Trophoblast cell (in vitro differentiated cells and primary cell): ENCODE measurements at regions not wholly inside any gene's neighbourhood (a gene's known extent, or its start where the extent isn't known, plus 50 kb on each side); places are given as distances from the start of the nearest gene placed in this dataset.

ENCODE experiments used
- DNase-seq, 2 donors: peaks; one replicate each; pipeline ENCODE4 v3.0.0-alpha.2; 2016
- H2AFZ ChIP-seq: 2 replicates; pipeline ENCODE4 v1.6.1; 2013; ENCODE audit warnings: low read length, moderate library complexity, mild to moderate bottlenecking; ENCODE audit not compliant: insufficient read depth, poor library complexity
- H2AK5ac ChIP-seq: 2 replicates; pipeline ENCODE4 v1.6.1; 2013; ENCODE audit warnings: mild to moderate bottlenecking, low read length
- H2BK120ac ChIP-seq: 2 replicates; pipeline ENCODE4 v1.6.1; 2013; ENCODE audit warnings: low read length, mild to moderate bottlenecking, moderate library complexity; ENCODE audit not compliant: insufficient read depth, poor library complexity
- H2BK12ac ChIP-seq: 2 replicates; pipeline ENCODE4 v1.6.1; 2013; ENCODE audit warnings: mild to moderate bottlenecking, low read length, moderate library complexity
- H2BK5ac ChIP-seq: 2 replicates; pipeline ENCODE4 v1.6.1; 2013; ENCODE audit warnings: low read length, low read depth, moderate library complexity, mild to moderate bottlenecking; ENCODE audit not compliant: poor library complexity
- H3K14ac ChIP-seq: 2 replicates; pipeline ENCODE4 v1.6.1; 2013; ENCODE audit warnings: mild to moderate bottlenecking, low read length
- H3K18ac ChIP-seq: 2 replicates; pipeline ENCODE4 v1.6.1; 2013; ENCODE audit warnings: mild to moderate bottlenecking, low read length
- H3K23ac ChIP-seq: 2 replicates; pipeline ENCODE4 v1.6.1; 2013; ENCODE audit warnings: low read length
- H3K27ac ChIP-seq: 2 replicates; pipeline ENCODE4 v1.5.1; 2013; ENCODE audit warnings: low read depth, mild to moderate bottlenecking, inconsistent platforms, low read length, moderate library complexity
- H3K27me3 ChIP-seq: 2 replicates; pipeline ENCODE4 v1.6.1; 2013; ENCODE audit warnings: inconsistent platforms, mild to moderate bottlenecking, low read length, moderate library complexity; ENCODE audit not compliant: insufficient read depth
- H3K36me3 ChIP-seq, 2 experiments: 1 replicate in 1 of 2; 2 replicates in 1 of 2; pipeline ENCODE4 v1.6.1; 2013; ENCODE audit warnings: low read length in 2 of 2, mild to moderate bottlenecking in 2 of 2, moderate library complexity in 1 of 2; ENCODE audit not compliant: insufficient read depth in 2 of 2, control insufficient read depth in 1 of 2
- H3K4ac ChIP-seq: 2 replicates; pipeline ENCODE4 v1.6.1; 2013; ENCODE audit warnings: low read depth, mild to moderate bottlenecking, low read length, moderate library complexity
- H3K4me1 ChIP-seq, 2 experiments: 1 replicate in 1 of 2; 2 replicates in 1 of 2; pipeline ENCODE4 v1.6.1; 2013; ENCODE audit warnings: low read length in 2 of 2, mild to moderate bottlenecking in 2 of 2, moderate library complexity in 1 of 2; ENCODE audit not compliant: insufficient read depth in 2 of 2, control insufficient read depth in 1 of 2
- H3K4me2 ChIP-seq: 2 replicates; pipeline ENCODE4 v1.6.1; 2013; ENCODE audit warnings: inconsistent platforms, mild to moderate bottlenecking, low read length, moderate library complexity
- H3K4me3 ChIP-seq: 2 replicates; pipeline ENCODE4 v1.5.1; 2013; ENCODE audit warnings: mild to moderate bottlenecking, low read depth, low read length, inconsistent platforms
- H3K79me1 ChIP-seq: one replicate; pipeline ENCODE4 v1.6.1; 2013; ENCODE audit warnings: low read length
- H3K79me2 ChIP-seq: 2 replicates; pipeline ENCODE4 v1.6.1; 2013; ENCODE audit warnings: low read length, mild to moderate bottlenecking; ENCODE audit not compliant: control insufficient read depth, insufficient read depth, poor library complexity
- H3K9ac ChIP-seq: 2 replicates; pipeline ENCODE4 v1.6.1; 2013; ENCODE audit warnings: mild to moderate bottlenecking, low read length
- H3K9me3 ChIP-seq: 2 replicates; pipeline ENCODE4 v1.6.1; 2013; ENCODE audit warnings: low read depth, mild to moderate bottlenecking, control low read depth, inconsistent platforms, low read length; ENCODE audit not compliant: insufficient read depth
- H4K12ac ChIP-seq: 2 replicates; pipeline ENCODE4 v1.6.1; 2013; ENCODE audit warnings: low read depth, mild to moderate bottlenecking, low read length, moderate library complexity
- H4K8ac ChIP-seq: 2 replicates; pipeline ENCODE4 v1.6.1; 2013; ENCODE audit warnings: low read depth, mild to moderate bottlenecking, low read length, moderate library complexity
- H4K91ac ChIP-seq: one replicate; pipeline ENCODE4 v1.6.1; 2013; ENCODE audit warnings: low read depth, mild to moderate bottlenecking, low read length, moderate library complexity
- WGBS: extraction: QIAGEN DNeasy Blood & Tissue Kit; methylation state at CpG from one replicate; pipeline ENCODE4 v1.1.7; 2013; ENCODE audit warnings: missing lambda C conversion rate; ENCODE audit not compliant: insufficient read length, insufficient coverage; ENCODE audit errors: extremely low coverage; 5-methylcytosine and 5-hydroxymethylcytosine counted together

- Histone ChIP-seq H3K79me1 (no peaks in the 10 kb centered on the region), H4K91ac (no peak overlapping the region), H3K9ac (no peak overlapping the region), H3K4ac (no peak overlapping the region), H3K4me1 (no peaks in the 10 kb centered on the region), H2BK5ac (no peak overlapping the region), H3K4me3 (no peak overlapping the region), H3K36me3 (no peaks in the 10 kb centered on the region), H2BK12ac (no peak overlapping the region), H3K14ac (no peak overlapping the region), H4K12ac (no peak overlapping the region), H3K27ac (no peak overlapping the region), H3K27me3 (no peaks in the 10 kb centered on the region), H3K79me2 (no peaks in the 10 kb centered on the region), H2AFZ (no peak overlapping the region), H2AK5ac (no peak overlapping the region), H2BK120ac (no peak overlapping the region), H3K18ac (no peak overlapping the region), H3K23ac (no peak overlapping the region), H3K9me3 (no peaks in the 10 kb centered on the region), H3K4me2 (no peak overlapping the region), H4K8ac (no peak overlapping the region)
- DNase-seq = peak; percentile 62 to 88
- no CpG with 5 or more reads among the region's 4 CpGs for WGBS
Observed at GRCh38 chr12:25013061-25013460, 64.2 kb upstream of the BCAT1 start.

- Histone ChIP-seq H3K23ac (no peak overlapping the region), H2AFZ (no peak overlapping the region), H3K9ac (no peak overlapping the region), H3K79me1 (no peaks in the 10 kb centered on the region), H2BK120ac (no peak overlapping the region), H3K27me3 (no peaks in the 10 kb centered on the region), H3K79me2 (no peaks in the 10 kb centered on the region), H4K91ac (no peak overlapping the region), H4K8ac (no peak overlapping the region), H2AK5ac (no peak overlapping the region), H3K27ac (no peak overlapping the region), H4K12ac (no peak overlapping the region), H3K9me3 (no peaks in the 10 kb centered on the region), H3K4me2 (no peak overlapping the region), H3K4ac (no peak overlapping the region), H2BK12ac (no peak overlapping the region), H2BK5ac (no peak overlapping the region), H3K4me3 (no peak overlapping the region), H3K18ac (no peak overlapping the region), H3K36me3 (no peaks in the 10 kb centered on the region), H3K14ac (no peak overlapping the region), H3K4me1 (no peaks in the 10 kb centered on the region)
- DNase-seq = no peak
- WGBS = no CpG with 5 or more reads among the region's 2 CpGs
Observed at GRCh38 chr12:25009496-25010092, 60.7 kb upstream of the BCAT1 start.

DNA sequence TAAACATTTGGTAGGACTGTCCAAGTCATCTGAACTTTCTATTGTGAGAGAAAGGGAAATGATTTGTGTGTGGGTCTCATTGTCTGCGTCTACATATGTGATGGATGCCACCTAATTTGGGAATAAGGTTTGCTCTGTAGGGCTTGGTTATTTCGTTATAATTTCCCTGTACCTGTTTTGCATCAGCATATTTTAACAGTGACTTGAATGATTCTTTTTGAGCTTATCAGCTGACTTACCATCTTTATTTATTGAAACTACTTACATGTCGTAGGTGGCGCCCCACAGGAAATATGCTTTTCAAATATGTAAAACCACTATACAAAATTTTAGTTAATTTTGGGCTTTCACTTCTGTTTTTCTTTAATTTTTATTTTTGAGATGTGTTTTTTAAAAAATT, 56.5 kb upstream of the BCAT1 start:
- H2BK5ac ChIP-seq = no peak overlapping the region
- WGBS = no CpG with 5 or more reads among the region's 4 CpGs
- no peaks in the 10 kb centered on the region for H3K9me3 ChIP-seq
- H3K4me1 ChIP-seq = no peaks in the 10 kb centered on the region
- no peaks in the 10 kb centered on the region for H3K79me2 ChIP-seq
- no peak overlapping the region for H2BK120ac ChIP-seq
- no peak overlapping the region for H4K12ac ChIP-seq
- no peak overlapping the region for H2BK12ac ChIP-seq
- no peaks in the 10 kb centered on the region for H3K27me3 ChIP-seq
- H4K8ac ChIP-seq = no peak overlapping the region
- no peak overlapping the region for H3K4ac ChIP-seq
- no peak overlapping the region for H2AFZ ChIP-seq
- no peaks in the 10 kb centered on the region for H3K79me1 ChIP-seq
- H3K4me2 ChIP-seq = no peak overlapping the region
- H4K91ac ChIP-seq = no peak overlapping the region
- H3K4me3 ChIP-seq = no peak overlapping the region
- H3K23ac ChIP-seq = no peak overlapping the region
- H3K9ac ChIP-seq = no peak overlapping the region
- H3K36me3 ChIP-seq = no peaks in the 10 kb centered on the region
- no peak for DNase-seq
- no peak overlapping the region for H3K14ac ChIP-seq
- H2AK5ac ChIP-seq = no peak overlapping the region
- H3K27ac ChIP-seq = no peak overlapping the region
- H3K18ac ChIP-seq = no peak overlapping the region

- Histone ChIP-seq H3K4ac (no peak overlapping the region), H4K91ac (no peak overlapping the region), H3K4me2 (no peak overlapping the region), H2BK120ac (no peak overlapping the region), H2BK5ac (no peak overlapping the region), H4K12ac (no peak overlapping the region), H3K79me2 (no peaks in the 10 kb centered on the region), H3K4me1 (no peaks in the 10 kb centered on the region), H2BK12ac (no peak overlapping the region), H3K36me3 (no peaks in the 10 kb centered on the region), H3K27ac (no peak overlapping the region), H3K79me1 (no peaks in the 10 kb centered on the region), H4K8ac (no peak overlapping the region), H3K9me3 (no peaks in the 10 kb centered on the region), H3K18ac (no peak overlapping the region), H3K23ac (no peak overlapping the region), H3K4me3 (no peak overlapping the region), H2AFZ (no peak overlapping the region), H2AK5ac (no peak overlapping the region), H3K9ac (no peak overlapping the region), H3K27me3 (no peaks in the 10 kb centered on the region), H3K14ac (no peak overlapping the region)
- no CpG with 5 or more reads among the region's 7 CpGs for WGBS
- DNase-seq = no peak
Observed at GRCh38 chr12:25004447-25004846, 55.5 kb upstream of the BCAT1 start.
